Panc1 (cell line): ENCODE measurements at regions not wholly inside any gene's neighbourhood (a gene's known extent, or its start where the extent isn't known, plus 50 kb on each side); places are given as distances from the start of the nearest gene placed in this dataset.

ENCODE experiments used
- CTCF ChIP-seq: fragments of 450-650 bp; IDR thresholded peaks from 2 replicates; pipeline ENCODE4 v1.5.1; 2017; ENCODE audit warnings: mild to moderate bottlenecking
- POLR2AphosphoS5 ChIP-seq: IDR thresholded peaks from 2 replicates; pipeline ENCODE4 v1.6.1; 2012; ENCODE audit warnings: mild to moderate bottlenecking, low read depth, low read length, moderate library complexity
- REST ChIP-seq, 2 experiments: IDR thresholded peaks; 2 replicates each; pipeline ENCODE4 v1.6.1; 2011 to 2012; ENCODE audit warnings: low read depth in 2 of 2, control low read depth in 1 of 2, low read length in 1 of 2, mild to moderate bottlenecking in 1 of 2, moderate library complexity in 1 of 2; ENCODE audit not compliant: insufficient read depth in 1 of 2

GRCh38 chr12:114733919-114734318 is 49.9 kb upstream of the TBX3 start:
- TF ChIP-seq CTCF (no peak), REST (IDR thresholded peaks at IDR 0.05; ENCODE audit: insufficient read depth in 1 of 2, low read depth in 2 of 2, low read length in 1 of 2) (no peak), POLR2AphosphoS5 (no peak)
